ENCODE measurements at regions not wholly inside any gene's neighbourhood (a gene's known extent, or its start where the extent isn't known, plus 50 kb on each side); places are given as distances from the start of the nearest gene placed in this dataset.

DNA sequence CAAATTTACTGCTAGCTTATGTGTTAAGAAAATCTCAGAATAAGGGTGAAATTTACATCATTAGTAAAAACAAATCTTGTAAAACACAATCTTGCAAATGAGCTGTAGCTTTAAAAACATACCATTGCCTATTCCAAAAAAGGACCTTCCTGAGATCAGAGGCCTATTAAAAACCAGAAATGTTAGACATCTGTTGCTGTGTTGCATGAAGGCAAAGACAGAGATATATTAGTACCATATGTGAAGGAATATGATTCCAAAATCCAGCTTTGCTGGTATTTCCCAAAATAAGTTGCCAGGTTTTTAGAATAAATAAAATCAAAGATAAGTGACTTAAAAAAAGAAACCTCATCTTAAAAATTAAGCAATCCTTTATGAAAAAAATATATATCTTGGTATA, 504.1 kb upstream of the CDIN1 start:
- ChIA-PET CTCF (no interaction called here), POLR2A (no interaction called here)
- no peaks in the 10 kb centered on the region for H3K27me3 Mint-ChIP-seq
- DNase-seq = no peak
- peaks cover 7% of the 10 kb centered on the region for H3K9me3 Mint-ChIP-seq
- H3K4me1 Mint-ChIP-seq (ENCODE audit: low read depth) = no peaks in the 10 kb centered on the region
- no peak overlapping the region for H3K4me3 Mint-ChIP-seq
- intact Hi-C loops (cut with micrococcal nuclease) = no loop called here
- no peaks in the 10 kb centered on the region for H3K36me3 Mint-ChIP-seq
- no peak overlapping the region for H3K27ac Mint-ChIP-seq

DNA sequence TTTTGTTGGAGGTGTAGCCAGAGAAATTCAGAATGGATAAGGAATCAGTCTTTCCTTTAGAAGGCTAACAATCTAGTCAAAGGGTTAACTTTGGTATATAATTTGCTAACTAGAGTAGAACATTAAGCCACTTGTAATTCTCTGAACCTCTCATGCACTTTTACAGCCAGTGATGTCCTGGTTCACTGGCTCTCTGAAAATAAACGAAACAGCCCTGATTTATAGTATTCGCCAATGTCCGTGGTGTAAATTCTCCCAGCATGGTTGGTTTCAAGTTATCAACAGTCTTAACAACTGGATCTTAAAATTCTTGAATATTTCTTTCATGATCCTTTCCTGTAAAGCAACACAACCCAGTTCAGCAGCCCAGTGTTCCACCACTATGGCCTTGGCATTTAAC, 500.4 kb upstream of the CDIN1 start:
- intact Hi-C loops (cut with micrococcal nuclease) = no loop called here
- Mint-ChIP-seq H3K36me3 (no peaks in the 10 kb centered on the region), H3K9me3 (peaks cover 33% of the 10 kb centered on the region), H3K4me1 (ENCODE audit: low read depth) (no peaks in the 10 kb centered on the region), H3K27ac (no peak overlapping the region), H3K27me3 (no peaks in the 10 kb centered on the region), H3K4me3 (no peak overlapping the region)
- ChIA-PET CTCF (no interaction called here), POLR2A (no interaction called here)
- no peak for DNase-seq

DNA sequence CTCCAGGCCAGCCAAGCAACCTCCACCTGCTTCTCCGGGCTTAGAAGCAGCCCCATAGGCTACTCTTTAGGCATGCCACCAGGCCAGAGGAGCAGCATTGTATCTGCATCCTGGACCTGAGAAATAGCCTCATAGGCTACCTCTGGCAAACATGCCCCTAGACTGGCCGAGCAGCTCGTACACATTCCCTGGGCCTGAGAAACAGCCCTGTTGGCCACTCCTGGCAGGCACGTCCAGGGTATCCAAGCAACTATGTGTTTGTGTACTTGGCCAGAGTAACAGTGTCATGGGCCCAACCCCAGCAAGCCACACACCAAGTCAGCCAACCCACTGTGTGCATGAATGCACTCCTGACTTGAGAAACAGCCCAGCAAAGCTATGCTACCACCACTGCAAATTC, 498.7 kb upstream of the CDIN1 start:
- Mint-ChIP-seq H3K4me1 (ENCODE audit: low read depth) (no peaks in the 10 kb centered on the region), H3K4me3 (no peak overlapping the region), H3K9me3 (peaks cover 35% of the 10 kb centered on the region), H3K27ac (no peak overlapping the region), H3K36me3 (no peaks in the 10 kb centered on the region), H3K27me3 (no peaks in the 10 kb centered on the region)
- ChIA-PET CTCF (no interaction called here), POLR2A (no interaction called here)
- no peak for DNase-seq
- intact Hi-C loops (cut with micrococcal nuclease) = no loop called here

DNA sequence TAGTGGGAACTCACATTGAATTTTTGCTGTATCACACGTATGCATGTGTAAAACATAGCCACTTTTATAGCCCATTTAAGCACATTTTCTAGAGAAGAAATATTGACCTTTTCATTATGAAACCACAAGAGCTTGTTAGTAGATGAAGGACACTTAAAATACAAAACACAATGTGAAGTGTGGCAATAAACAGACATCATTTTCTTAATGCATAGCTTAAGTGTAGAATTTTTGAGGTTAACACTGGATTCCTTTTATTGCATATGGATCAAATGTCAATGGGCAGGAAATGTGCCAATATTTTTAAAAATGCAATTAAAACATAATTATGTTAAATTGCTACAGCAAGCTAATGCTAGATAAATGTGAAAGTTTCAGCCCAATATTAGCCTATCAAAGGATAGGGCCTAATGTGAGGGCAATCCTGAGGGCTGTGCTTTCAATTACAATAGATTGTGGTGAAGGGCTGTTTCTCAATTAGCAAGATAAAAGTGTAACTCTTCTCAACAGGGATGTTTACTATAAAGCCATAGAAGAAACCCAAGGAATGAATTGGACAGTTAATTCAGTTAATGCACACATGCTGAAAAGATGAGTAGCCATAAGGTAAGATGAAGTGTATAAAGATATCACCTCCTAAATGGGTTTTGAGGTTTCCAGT, 489.0 kb upstream of the CDIN1 start:
- Mint-ChIP-seq H3K27ac (no peak overlapping the region), H3K36me3 (no peaks in the 10 kb centered on the region), H3K4me1 (ENCODE audit: low read depth) (no peaks in the 10 kb centered on the region), H3K9me3 (peaks cover 12% of the 10 kb centered on the region), H3K27me3 (no peaks in the 10 kb centered on the region), H3K4me3 (no peak overlapping the region)
- no peak for DNase-seq
- POLR2A ChIA-PET = no interaction called here
- CTCF ChIA-PET = interaction anchor here (1.2 kb wide), 1 partner anchor 646 kb away, joined by 3 read pairs; no protein-coding TSS in a partner anchor
- intact Hi-C loops (cut with micrococcal nuclease) = no loop called here

DNA sequence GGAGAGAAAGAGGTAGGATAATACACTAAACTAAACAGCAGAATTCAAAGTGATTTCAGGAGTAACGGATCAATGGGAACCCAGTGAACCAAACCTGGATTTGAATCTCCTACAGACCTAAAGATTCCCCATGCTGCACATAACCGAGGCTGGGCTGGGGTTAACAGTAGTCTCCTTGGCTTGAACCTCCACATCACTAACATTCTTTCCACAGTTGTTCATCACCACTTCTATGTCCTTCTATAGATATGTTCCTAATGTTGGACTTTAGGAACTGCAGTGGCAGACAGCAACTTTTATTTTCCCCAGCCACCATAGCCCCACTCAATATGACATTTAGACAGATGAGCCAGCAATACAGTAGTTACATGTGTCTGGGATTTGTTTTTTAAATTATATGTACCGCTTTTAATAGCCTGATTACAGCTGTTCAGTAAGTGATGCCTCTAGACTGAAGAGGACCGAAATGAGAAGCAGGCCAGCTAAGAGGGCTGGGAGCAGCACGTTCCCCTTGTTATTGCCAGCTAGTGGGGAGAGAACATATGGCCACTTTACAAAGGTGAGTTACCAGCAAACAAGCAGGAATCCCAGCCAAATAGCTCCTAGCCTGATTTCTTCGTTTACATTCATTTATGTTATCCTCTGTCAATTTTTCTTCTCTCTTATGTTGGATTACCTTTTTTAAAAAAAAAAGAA, 472.6 kb upstream of the CDIN1 start:
- Mint-ChIP-seq H3K36me3 (no peaks in the 10 kb centered on the region), H3K9me3 (no peaks in the 10 kb centered on the region), H3K4me3 (no peak overlapping the region), H3K4me1 (ENCODE audit: low read depth) (no peaks in the 10 kb centered on the region), H3K27ac (no peak overlapping the region), H3K27me3 (no peaks in the 10 kb centered on the region)
- CTCF ChIA-PET = no interaction called here
- POLR2A ChIA-PET = no interaction called here
- intact Hi-C loops (cut with micrococcal nuclease) = no loop called here
- no peak for DNase-seq

DNA sequence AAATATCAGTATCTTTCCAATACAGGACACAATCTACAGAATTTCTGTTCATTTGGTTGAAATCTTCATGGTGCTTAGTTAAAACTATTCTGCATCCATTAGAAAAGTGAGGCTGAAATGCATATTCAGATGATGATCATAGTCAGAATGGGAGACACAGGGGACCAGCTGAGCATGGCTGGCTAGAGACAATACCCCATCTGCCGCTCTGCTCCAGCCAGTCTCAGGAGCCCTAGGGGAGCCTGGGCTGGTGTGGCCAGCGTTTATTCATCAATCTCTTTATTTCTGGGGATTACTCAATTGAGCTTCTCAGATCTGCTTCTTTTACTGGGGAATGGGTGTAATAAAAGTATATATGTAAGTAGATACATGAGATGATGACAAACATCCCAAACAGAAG, 470.9 kb upstream of the CDIN1 start:
- intact Hi-C loops (cut with micrococcal nuclease) = no loop called here
- POLR2A ChIA-PET = no interaction called here
- Mint-ChIP-seq H3K27me3 (no peaks in the 10 kb centered on the region), H3K36me3 (no peaks in the 10 kb centered on the region), H3K4me1 (ENCODE audit: low read depth) (no peaks in the 10 kb centered on the region), H3K27ac (no peak overlapping the region), H3K4me3 (no peak overlapping the region), H3K9me3 (no peaks in the 10 kb centered on the region)
- no peak for DNase-seq
- CTCF ChIA-PET = no interaction called here

DNA sequence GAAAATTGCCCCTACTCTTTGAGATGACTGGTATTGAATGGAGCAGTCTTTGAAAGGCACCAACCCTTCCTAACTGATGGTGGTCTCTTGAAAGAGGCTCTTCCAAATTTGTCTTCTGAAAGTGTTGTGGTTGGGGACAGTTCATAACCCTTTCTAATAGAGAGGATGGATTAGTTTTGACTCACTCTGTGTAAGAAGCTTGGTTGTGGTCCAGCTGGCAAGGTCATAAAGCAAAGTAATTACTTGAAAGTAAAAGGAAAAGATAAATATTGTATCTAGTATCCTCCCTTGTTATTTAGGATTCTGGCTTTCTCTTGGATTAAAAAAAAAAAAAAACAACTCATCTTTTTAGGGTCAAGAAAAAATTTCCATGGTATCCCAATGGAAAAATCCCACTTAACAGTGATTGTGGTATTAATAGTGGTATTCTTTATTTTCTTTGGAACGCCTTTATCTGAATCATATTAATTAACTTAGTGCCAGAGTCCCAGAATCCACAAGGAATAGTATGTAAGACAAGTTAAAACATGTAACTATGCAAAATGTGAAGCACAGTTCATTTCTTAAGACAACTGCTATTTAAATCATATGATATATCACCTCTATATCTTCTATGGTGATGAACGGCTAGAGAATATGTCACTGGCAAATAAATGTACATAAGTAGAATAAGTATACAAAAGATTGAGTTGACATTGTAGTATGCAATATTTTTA, 469.3 kb upstream of the CDIN1 start:
- H3K27me3 Mint-ChIP-seq = no peaks in the 10 kb centered on the region
- ChIA-PET CTCF (no interaction called here), POLR2A (no interaction called here)
- H3K27ac Mint-ChIP-seq = no peak overlapping the region
- H3K4me3 Mint-ChIP-seq = no peak overlapping the region
- no peaks in the 10 kb centered on the region for H3K9me3 Mint-ChIP-seq
- DNase-seq = no peak
- intact Hi-C loops (cut with micrococcal nuclease) = no loop called here
- no peaks in the 10 kb centered on the region for H3K4me1 Mint-ChIP-seq (ENCODE audit: low read depth)
- H3K36me3 Mint-ChIP-seq = no peaks in the 10 kb centered on the region

DNA sequence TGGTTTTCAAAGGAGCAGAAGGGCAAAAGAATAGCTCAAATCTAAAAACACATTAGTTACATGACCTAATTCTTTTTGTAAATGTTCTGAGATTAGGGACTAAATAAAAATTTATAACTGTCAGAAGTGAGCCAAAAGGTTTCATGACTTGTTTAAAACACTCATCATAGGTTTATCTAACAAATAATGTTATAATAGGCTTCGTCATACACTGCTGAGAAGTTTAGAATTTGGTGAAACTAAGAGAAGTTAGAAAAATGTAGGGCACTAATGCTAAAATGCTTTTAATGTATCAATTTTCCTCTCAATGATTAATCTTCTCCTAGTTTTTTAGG, 468.8 kb upstream of the CDIN1 start:
- H3K36me3 Mint-ChIP-seq = no peaks in the 10 kb centered on the region
- H3K4me1 Mint-ChIP-seq (ENCODE audit: low read depth) = no peaks in the 10 kb centered on the region
- H3K4me3 Mint-ChIP-seq = no peak overlapping the region
- H3K27me3 Mint-ChIP-seq = no peaks in the 10 kb centered on the region
- CTCF ChIA-PET = no interaction called here
- intact Hi-C loops (cut with micrococcal nuclease) = no loop called here
- POLR2A ChIA-PET = no interaction called here
- H3K9me3 Mint-ChIP-seq = no peaks in the 10 kb centered on the region
- no peak for DNase-seq
- H3K27ac Mint-ChIP-seq = no peak overlapping the region

DNA sequence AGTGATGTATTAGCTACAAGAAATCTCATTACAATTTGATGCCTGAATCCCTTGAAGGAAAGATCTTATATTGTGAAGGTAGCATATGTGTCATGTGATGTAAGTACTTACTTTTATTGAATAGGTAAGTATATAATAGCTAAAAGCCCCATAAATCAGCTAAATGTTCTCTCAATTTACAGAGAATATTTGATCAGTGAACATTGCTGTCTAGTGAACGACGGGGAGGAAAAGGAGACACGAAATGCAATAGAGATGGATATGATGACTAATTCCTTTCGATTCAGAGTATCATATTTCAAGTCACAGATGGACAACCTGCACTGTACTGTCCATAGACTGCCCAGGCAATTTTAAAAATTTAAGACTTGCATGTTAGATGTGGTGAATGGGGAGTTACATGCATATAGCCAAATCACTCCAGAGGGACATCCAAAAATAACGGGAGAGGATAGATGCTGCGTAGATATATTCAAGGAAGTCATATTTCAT, 462.1 kb upstream of the CDIN1 start:
- peaks cover 6% of the 10 kb centered on the region for H3K9me3 Mint-ChIP-seq
- ChIA-PET POLR2A (no interaction called here), CTCF (no interaction called here)
- intact Hi-C loops (cut with micrococcal nuclease) = no loop called here
- DNase-seq = no peak
- H3K36me3 Mint-ChIP-seq = no peaks in the 10 kb centered on the region
- no peak overlapping the region for H3K4me3 Mint-ChIP-seq
- H3K27ac Mint-ChIP-seq = no peak overlapping the region
- no peaks in the 10 kb centered on the region for H3K4me1 Mint-ChIP-seq (ENCODE audit: low read depth)
- no peaks in the 10 kb centered on the region for H3K27me3 Mint-ChIP-seq

DNA sequence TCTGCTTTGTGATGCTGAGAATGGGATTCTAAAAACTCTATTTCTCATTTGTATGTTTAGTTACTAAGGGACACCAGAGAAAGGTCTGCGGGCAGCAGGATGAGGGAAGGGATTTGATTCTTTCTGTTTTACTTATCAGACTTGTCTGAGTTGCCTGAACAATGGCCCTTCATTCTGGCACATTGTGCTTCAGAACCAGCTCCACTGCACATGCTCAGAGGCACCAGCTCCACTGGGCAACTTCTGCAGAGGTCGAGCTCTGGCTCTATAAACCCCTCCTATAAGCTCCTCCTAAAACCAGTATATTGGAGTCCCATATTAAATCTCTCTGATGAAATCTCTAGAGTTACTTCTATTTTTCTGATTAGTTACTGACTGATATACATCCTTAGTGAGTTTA, 453.2 kb upstream of the CDIN1 start:
- Mint-ChIP-seq H3K9me3 (no peaks in the 10 kb centered on the region), H3K36me3 (no peaks in the 10 kb centered on the region), H3K27me3 (no peaks in the 10 kb centered on the region), H3K4me3 (no peak overlapping the region), H3K27ac (no peak overlapping the region), H3K4me1 (ENCODE audit: low read depth) (no peaks in the 10 kb centered on the region)
- intact Hi-C loops (cut with micrococcal nuclease) = no loop called here
- no peak for DNase-seq
- ChIA-PET POLR2A (no interaction called here), CTCF (no interaction called here)

DNA sequence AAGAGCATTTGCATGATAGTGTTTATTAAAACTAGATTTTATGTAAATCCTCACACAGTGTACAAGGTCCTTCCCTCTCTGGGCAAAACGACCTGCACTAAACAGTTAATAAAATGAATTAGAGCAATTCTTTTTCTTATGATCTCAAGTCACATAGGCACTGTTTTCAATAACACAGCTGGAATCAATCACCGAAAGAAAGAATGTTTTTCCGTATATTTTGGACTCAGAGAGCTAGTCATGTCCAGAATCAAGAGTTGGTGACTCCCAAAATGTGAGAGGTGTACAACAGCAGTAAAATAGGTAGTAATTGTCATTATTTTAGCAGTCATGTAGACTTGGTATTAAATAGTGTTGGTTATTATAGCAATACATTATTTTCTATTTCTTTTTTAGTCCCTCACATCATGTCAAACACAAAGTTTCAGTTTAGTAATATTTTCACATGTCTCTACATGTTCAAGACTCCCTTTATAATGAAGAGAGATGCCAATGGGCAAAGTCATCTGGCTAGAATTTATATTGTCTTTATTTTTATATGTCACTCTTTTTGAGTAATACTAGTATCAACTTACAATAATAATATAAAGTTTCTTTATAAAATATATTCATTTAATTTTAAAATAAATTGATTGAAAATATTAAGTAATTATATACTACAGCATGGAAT, 448.6 kb upstream of the CDIN1 start:
- H3K9me3 Mint-ChIP-seq = no peaks in the 10 kb centered on the region
- ChIA-PET CTCF (no interaction called here), POLR2A (no interaction called here)
- H3K36me3 Mint-ChIP-seq = no peaks in the 10 kb centered on the region
- no peak for DNase-seq
- no peak overlapping the region for H3K27ac Mint-ChIP-seq
- no peak overlapping the region for H3K4me3 Mint-ChIP-seq
- intact Hi-C loops (cut with micrococcal nuclease) = no loop called here
- no peaks in the 10 kb centered on the region for H3K4me1 Mint-ChIP-seq (ENCODE audit: low read depth)
- no peaks in the 10 kb centered on the region for H3K27me3 Mint-ChIP-seq

DNA sequence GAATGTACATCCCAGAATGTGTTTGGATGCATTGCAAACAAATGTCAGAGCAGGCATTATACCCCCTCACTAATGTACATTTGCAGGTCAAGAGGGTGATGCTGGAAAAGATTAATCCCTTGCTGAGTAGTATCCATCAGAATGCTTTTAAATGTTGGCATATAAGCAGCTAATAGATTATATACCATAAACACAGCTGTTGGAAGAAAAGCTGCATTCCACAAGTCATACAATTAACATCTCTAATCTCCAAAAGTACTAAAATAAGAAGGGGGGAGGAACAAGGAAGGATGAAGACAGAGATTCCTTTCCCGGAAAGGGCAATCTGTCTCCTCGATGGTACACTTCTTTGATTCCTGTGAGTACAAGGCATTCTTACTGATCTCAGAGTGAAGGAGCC, 445.7 kb upstream of the CDIN1 start:
- no peak for DNase-seq
- ChIA-PET POLR2A (no interaction called here), CTCF (no interaction called here)
- intact Hi-C loops (cut with micrococcal nuclease) = no loop called here
- Mint-ChIP-seq H3K27ac (no peak overlapping the region), H3K4me1 (ENCODE audit: low read depth) (no peaks in the 10 kb centered on the region), H3K9me3 (peaks cover 2% of the 10 kb centered on the region), H3K4me3 (no peak overlapping the region), H3K27me3 (no peaks in the 10 kb centered on the region), H3K36me3 (no peaks in the 10 kb centered on the region)

DNA sequence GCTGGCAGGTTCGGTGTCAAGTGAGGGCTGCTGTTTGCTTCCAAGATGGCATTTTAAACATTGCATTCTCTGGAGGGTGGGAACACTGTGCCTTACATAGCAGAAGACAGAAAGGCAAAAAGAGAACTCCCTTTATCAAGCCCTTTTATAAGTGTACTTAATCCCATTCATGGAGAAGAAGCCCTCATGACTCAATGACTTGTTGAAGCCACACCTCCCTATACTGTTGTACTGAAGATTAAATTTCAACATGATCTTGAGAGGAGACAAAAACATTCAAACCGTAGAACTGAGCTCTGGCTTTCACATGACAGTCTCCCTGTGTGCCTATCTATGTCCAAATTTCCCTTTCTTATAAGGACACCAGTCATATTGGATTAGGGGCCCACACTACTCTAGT, 443.4 kb upstream of the CDIN1 start:
- no peak overlapping the region for H3K4me3 Mint-ChIP-seq
- no peaks in the 10 kb centered on the region for H3K27me3 Mint-ChIP-seq
- no peaks in the 10 kb centered on the region for H3K4me1 Mint-ChIP-seq (ENCODE audit: low read depth)
- H3K27ac Mint-ChIP-seq = no peak overlapping the region
- intact Hi-C loops (cut with micrococcal nuclease) = no loop called here
- ChIA-PET CTCF (no interaction called here), POLR2A (no interaction called here)
- no peak for DNase-seq
- peaks cover 5% of the 10 kb centered on the region for H3K9me3 Mint-ChIP-seq
- H3K36me3 Mint-ChIP-seq = no peaks in the 10 kb centered on the region

Data from activated CD4-positive, alpha-beta memory T cell treated with anti-CD3 and anti-CD28 coated beads for 36 hours (primary cell).